Neural cell (in vitro differentiated cells): ENCODE measurements at regions not wholly inside any gene's neighbourhood (a gene's known extent, or its start where the extent isn't known, plus 50 kb on each side); places are given as distances from the start of the nearest gene placed in this dataset.

Experiments
- H2AFZ ChIP-seq: fragments of 200-600, 300-800 bp; sonication (generic), shearing (Covaris generic); 2 replicates; pipeline ENCODE4 v1.6.0; 2014; ENCODE audit warnings: low read depth, mild to moderate bottlenecking, antibody characterized with exemption, low read length, moderate library complexity
- H3F3A ChIP-seq: fragments of 200-600 bp; shearing (Covaris generic); 2 replicates; pipeline ENCODE4 v1.6.1; 2016; ENCODE audit warnings: mild to moderate bottlenecking, moderate library complexity, mixed read lengths, antibody characterized with exemption, low read length; ENCODE audit not compliant: insufficient read depth, poor library complexity, severe bottlenecking
- H3K27ac ChIP-seq: fragments of 200-600, 300-800 bp; sonication (generic), shearing (Covaris generic); 2 replicates; pipeline ENCODE4 v1.5.1; 2014; ENCODE audit warnings: mild to moderate bottlenecking, low read length, moderate library complexity
- H3K27me3 ChIP-seq: fragments of 300-800, 200-600 bp; sonication (generic), shearing (Covaris generic); 2 replicates; pipeline ENCODE4 v1.6.0; 2014; ENCODE audit warnings: mild to moderate bottlenecking, low read depth, low read length, moderate library complexity; ENCODE audit not compliant: insufficient read depth
- H3K36me3 ChIP-seq: fragments of 300-800, 200-600 bp; sonication (generic), shearing (Covaris generic); 2 replicates; pipeline ENCODE4 v1.5.1; 2014; ENCODE audit warnings: mild to moderate bottlenecking, antibody characterized with exemption, low read length, moderate library complexity; ENCODE audit not compliant: insufficient read depth
- H3K4me2 ChIP-seq: fragments of 300-800, 200-600 bp; sonication (generic), shearing (Covaris generic); 2 replicates; pipeline ENCODE4 v1.6.0; 2014; ENCODE audit warnings: mild to moderate bottlenecking, low read length
- H3K4me3 ChIP-seq: fragments of 300-800, 200-600 bp; sonication (generic), shearing (Covaris generic); 2 replicates; pipeline ENCODE4 v1.5.1; 2014; ENCODE audit warnings: mild to moderate bottlenecking, low read length, moderate library complexity
- H3K79me2 ChIP-seq: fragments of 200-600 bp; shearing (Covaris generic); replicated peaks from 2 replicates; pipeline ENCODE4 v1.6.0; 2014; ENCODE audit warnings: mild to moderate bottlenecking, low read length, moderate library complexity; ENCODE audit not compliant: insufficient read depth
- H3K9ac ChIP-seq: fragments of 300-800, 200-600 bp; sonication (generic), shearing (Covaris generic); 2 replicates; pipeline ENCODE4 v1.6.1; 2016; ENCODE audit warnings: mild to moderate bottlenecking, low read length, mixed read lengths
- H3K9me2 ChIP-seq: fragments of 200-600 bp; shearing (Covaris generic); 2 replicates; pipeline ENCODE4 v1.6.1; 2016; ENCODE audit warnings: mild to moderate bottlenecking, low read length, mixed read lengths; ENCODE audit not compliant: insufficient read depth
- H3K9me3 ChIP-seq: fragments of 200-600, 300-800 bp; sonication (generic), shearing (Covaris generic); 2 replicates; pipeline ENCODE4 v1.6.1; 2016; ENCODE audit warnings: mild to moderate bottlenecking, mixed run types, low read length, moderate library complexity, mixed read lengths
- H4K20me1 ChIP-seq: fragments of 200-600 bp; shearing (Covaris generic); 2 replicates; pipeline ENCODE4 v1.6.1; 2016; ENCODE audit warnings: mild to moderate bottlenecking, mixed run types; ENCODE audit not compliant: insufficient read depth
- EP300 ChIP-seq: fragments of 450-650 bp; conservative IDR thresholded peaks from 2 replicates; pipeline ENCODE4 v1.6.1; 2014; ENCODE audit warnings: antibody characterized with exemption, mild to moderate bottlenecking, moderate library complexity; ENCODE audit not compliant: poor library complexity, severe bottlenecking
- EZH2 ChIP-seq: fragments of 200-600, 300-800 bp; shearing (Covaris generic), sonication (generic); IDR thresholded peaks from 2 replicates; pipeline ENCODE4 v1.6.1; 2014; ENCODE audit warnings: antibody characterized with exemption, low read length, borderline replicate concordance, mild to moderate bottlenecking; ENCODE audit not compliant: insufficient read depth, poor library complexity, severe bottlenecking
- MXI1 ChIP-seq: fragments of 450-650 bp; conservative IDR thresholded peaks from 2 replicates; pipeline ENCODE4 v1.6.1; 2014; ENCODE audit warnings: antibody characterized with exemption, mild to moderate bottlenecking; ENCODE audit not compliant: poor library complexity, severe bottlenecking
- POLR2AphosphoS5 ChIP-seq: IDR thresholded peaks from 2 replicates; pipeline ENCODE4 v1.6.1; 2012
- RAD21 ChIP-seq: fragments of 450-650 bp; conservative IDR thresholded peaks from 2 replicates; pipeline ENCODE4 v1.6.1; 2014; ENCODE audit warnings: antibody characterized with exemption, mild to moderate bottlenecking, moderate library complexity
- SMC3 ChIP-seq: fragments of 450-650 bp; conservative IDR thresholded peaks from 2 replicates; pipeline ENCODE4 v1.6.1; 2014; ENCODE audit warnings: antibody characterized with exemption, mild to moderate bottlenecking, moderate library complexity; ENCODE audit not compliant: poor library complexity
- TAF1 ChIP-seq: IDR thresholded peaks from 2 replicates; pipeline ENCODE4 v1.6.1; 2012; ENCODE audit warnings: low read depth
- TF ChIP-seq, protein P1 (sequence below): fragments of 450-650 bp; IDR thresholded peaks from 2 replicates; pipeline ENCODE4 v1.5.1; 2014; ENCODE audit warnings: antibody characterized with exemption, mild to moderate bottlenecking, moderate library complexity; ENCODE audit not compliant: poor library complexity, severe bottlenecking
- TF ChIP-seq, protein P2 (sequence below): IDR thresholded peaks from 2 replicates; pipeline ENCODE4 v1.6.1; 2012; ENCODE audit warnings: borderline replicate concordance

DNA sequence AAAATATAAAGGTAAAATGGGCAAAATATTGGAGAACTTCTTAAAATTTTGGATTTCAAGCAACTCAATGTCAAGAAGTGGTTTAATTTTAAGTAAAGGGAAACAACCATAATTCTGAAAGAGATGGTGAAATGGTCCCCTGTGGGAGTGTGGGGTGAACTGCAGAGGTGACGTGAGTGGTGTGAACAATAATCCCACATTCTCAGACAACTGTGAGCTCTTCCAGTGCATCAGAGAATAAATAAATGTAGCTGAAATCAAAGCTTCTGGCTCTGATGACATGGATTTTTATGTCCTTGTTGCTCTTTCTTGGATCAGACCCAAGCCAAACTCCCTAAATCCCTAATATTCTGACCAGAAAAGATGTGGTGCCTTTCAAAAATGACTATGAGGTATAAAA is 672.7 kb downstream of the ZEB2 start:
- TF ChIP-seq EZH2, result no peak
- TF ChIP-seq TAF1, result no peak
- TF ChIP-seq SMC3, result no peak
- Histone ChIP-seq H3K27ac (no peak overlapping the region), H3K4me2 (no peak overlapping the region), H3K27me3 (no peaks in the 10 kb centered on the region), H3K9ac (no peak overlapping the region), H2AFZ (no peak overlapping the region), H3K9me3 (no peaks in the 10 kb centered on the region), H3K9me2 (no peaks in the 10 kb centered on the region), H3K4me3 (no peak overlapping the region), H3K36me3 (no peaks in the 10 kb centered on the region), H3K79me2 (no peaks in the 10 kb centered on the region), H4K20me1 (no peaks in the 10 kb centered on the region), H3F3A (no peaks in the 10 kb centered on the region)

GRCh38 chr2:143844986-143845385 is 674.9 kb downstream of the ZEB2 start:
- Histone ChIP-seq H3K9me3 (peaks cover 3% of the 10 kb centered on the region), H3K79me2 (no peaks in the 10 kb centered on the region), H3K9me2 (no peaks in the 10 kb centered on the region), H3K36me3 (no peaks in the 10 kb centered on the region), H3K27ac (no peak overlapping the region), H3K9ac (no peak overlapping the region), H2AFZ (no peak overlapping the region), H3K4me2 (no peak overlapping the region), H3K27me3 (no peaks in the 10 kb centered on the region), H4K20me1 (no peaks in the 10 kb centered on the region), H3F3A (no peaks in the 10 kb centered on the region), H3K4me3 (no peak overlapping the region)
- TF ChIP-seq SMC3 (no peak), TAF1 (no peak), RAD21 (no peak), EP300 (no peak), POLR2AphosphoS5 (no peak), MXI1 (no peak), EZH2 (no peak)
- TF ChIP-seq, protein P1, sequence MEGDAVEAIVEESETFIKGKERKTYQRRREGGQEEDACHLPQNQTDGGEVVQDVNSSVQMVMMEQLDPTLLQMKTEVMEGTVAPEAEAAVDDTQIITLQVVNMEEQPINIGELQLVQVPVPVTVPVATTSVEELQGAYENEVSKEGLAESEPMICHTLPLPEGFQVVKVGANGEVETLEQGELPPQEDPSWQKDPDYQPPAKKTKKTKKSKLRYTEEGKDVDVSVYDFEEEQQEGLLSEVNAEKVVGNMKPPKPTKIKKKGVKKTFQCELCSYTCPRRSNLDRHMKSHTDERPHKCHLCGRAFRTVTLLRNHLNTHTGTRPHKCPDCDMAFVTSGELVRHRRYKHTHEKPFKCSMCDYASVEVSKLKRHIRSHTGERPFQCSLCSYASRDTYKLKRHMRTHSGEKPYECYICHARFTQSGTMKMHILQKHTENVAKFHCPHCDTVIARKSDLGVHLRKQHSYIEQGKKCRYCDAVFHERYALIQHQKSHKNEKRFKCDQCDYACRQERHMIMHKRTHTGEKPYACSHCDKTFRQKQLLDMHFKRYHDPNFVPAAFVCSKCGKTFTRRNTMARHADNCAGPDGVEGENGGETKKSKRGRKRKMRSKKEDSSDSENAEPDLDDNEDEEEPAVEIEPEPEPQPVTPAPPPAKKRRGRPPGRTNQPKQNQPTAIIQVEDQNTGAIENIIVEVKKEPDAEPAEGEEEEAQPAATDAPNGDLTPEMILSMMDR, result no peak
- TF ChIP-seq, protein P2, sequence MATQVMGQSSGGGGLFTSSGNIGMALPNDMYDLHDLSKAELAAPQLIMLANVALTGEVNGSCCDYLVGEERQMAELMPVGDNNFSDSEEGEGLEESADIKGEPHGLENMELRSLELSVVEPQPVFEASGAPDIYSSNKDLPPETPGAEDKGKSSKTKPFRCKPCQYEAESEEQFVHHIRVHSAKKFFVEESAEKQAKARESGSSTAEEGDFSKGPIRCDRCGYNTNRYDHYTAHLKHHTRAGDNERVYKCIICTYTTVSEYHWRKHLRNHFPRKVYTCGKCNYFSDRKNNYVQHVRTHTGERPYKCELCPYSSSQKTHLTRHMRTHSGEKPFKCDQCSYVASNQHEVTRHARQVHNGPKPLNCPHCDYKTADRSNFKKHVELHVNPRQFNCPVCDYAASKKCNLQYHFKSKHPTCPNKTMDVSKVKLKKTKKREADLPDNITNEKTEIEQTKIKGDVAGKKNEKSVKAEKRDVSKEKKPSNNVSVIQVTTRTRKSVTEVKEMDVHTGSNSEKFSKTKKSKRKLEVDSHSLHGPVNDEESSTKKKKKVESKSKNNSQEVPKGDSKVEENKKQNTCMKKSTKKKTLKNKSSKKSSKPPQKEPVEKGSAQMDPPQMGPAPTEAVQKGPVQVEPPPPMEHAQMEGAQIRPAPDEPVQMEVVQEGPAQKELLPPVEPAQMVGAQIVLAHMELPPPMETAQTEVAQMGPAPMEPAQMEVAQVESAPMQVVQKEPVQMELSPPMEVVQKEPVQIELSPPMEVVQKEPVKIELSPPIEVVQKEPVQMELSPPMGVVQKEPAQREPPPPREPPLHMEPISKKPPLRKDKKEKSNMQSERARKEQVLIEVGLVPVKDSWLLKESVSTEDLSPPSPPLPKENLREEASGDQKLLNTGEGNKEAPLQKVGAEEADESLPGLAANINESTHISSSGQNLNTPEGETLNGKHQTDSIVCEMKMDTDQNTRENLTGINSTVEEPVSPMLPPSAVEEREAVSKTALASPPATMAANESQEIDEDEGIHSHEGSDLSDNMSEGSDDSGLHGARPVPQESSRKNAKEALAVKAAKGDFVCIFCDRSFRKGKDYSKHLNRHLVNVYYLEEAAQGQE, result no peak

GRCh38 chr2:143843686-143844085 is 676.2 kb downstream of the ZEB2 start:
- Histone ChIP-seq H3K79me2 (no peaks in the 10 kb centered on the region), H3K9me3 (peaks cover 3% of the 10 kb centered on the region), H3K9ac (no peak overlapping the region), H3K27ac (no peak overlapping the region), H2AFZ (no peak overlapping the region), H3K36me3 (no peaks in the 10 kb centered on the region), H4K20me1 (no peaks in the 10 kb centered on the region), H3K4me2 (no peak overlapping the region), H3K27me3 (no peaks in the 10 kb centered on the region), H3F3A (no peaks in the 10 kb centered on the region), H3K9me2 (no peaks in the 10 kb centered on the region), H3K4me3 (no peak overlapping the region)
- TF ChIP-seq, protein P2, result no peak
- no peak for TF ChIP-seq TAF1
- TF ChIP-seq EP300, result no peak
- TF ChIP-seq RAD21, result no peak
- TF ChIP-seq EZH2, result no peak
- no peak for TF ChIP-seq SMC3
- no peak for TF ChIP-seq MXI1
- no peak for TF ChIP-seq POLR2AphosphoS5
- TF ChIP-seq, protein P1, result no peak
